Fibroblast of lung (primary cell): ENCODE measurements at regions not wholly inside any gene's neighbourhood (a gene's known extent, or its start where the extent isn't known, plus 50 kb on each side); places are given as distances from the start of the nearest gene placed in this dataset.
"Not testable (repeated sequence)": the region's sequence is repeated elsewhere in the genome, so short reads cannot be mapped to it uniquely, and the experiment has no call there.

Source experiments
- DNase-seq, 2 donors: peaks; one replicate each; pipeline versions ENCODE4 v3.0.0 to v3.0.0-alpha.2; 2010; ENCODE audit warnings: low read depth in 2 of 2
- H2AFZ ChIP-seq: 2 replicates; pipeline ENCODE4 v1.5.1; 2012; ENCODE audit warnings: low read length, control low read depth, inconsistent platforms
- H3K27ac ChIP-seq: 2 replicates; pipeline ENCODE4 v1.5.1; 2011; ENCODE audit warnings: low read length, control low read depth; ENCODE audit not compliant: insufficient read depth
- H3K27me3 ChIP-seq: 2 replicates; pipeline ENCODE4 v1.5.1; 2011; ENCODE audit warnings: mild to moderate bottlenecking, low read length; ENCODE audit not compliant: control insufficient read depth, insufficient read depth
- H3K36me3 ChIP-seq: 2 replicates; pipeline ENCODE4 v1.5.1; 2011; ENCODE audit warnings: low read length; ENCODE audit not compliant: control insufficient read depth, insufficient read depth
- H3K4me1 ChIP-seq: 2 replicates; pipeline ENCODE4 v1.5.1; 2011; ENCODE audit warnings: low read length; ENCODE audit not compliant: control insufficient read depth, insufficient read depth; ENCODE audit errors: extremely low read depth
- H3K4me2 ChIP-seq: 2 replicates; pipeline ENCODE4 v1.5.1; 2011; ENCODE audit warnings: low read length, control low read depth; ENCODE audit not compliant: insufficient read depth; ENCODE audit errors: extremely low read depth
- H3K4me3 ChIP-seq, 4 experiments: fragments of 200-600 bp in 1 of 4; sonication (generic) in 1 of 4; replicated peaks in 1 of 4; 2 replicates each; pipeline ENCODE4 v1.5.1; 2011 to 2016; ENCODE audit warnings: low read length in 4 of 4, low read depth in 3 of 4, mild to moderate bottlenecking in 3 of 4, control low read depth in 2 of 4, inconsistent platforms in 1 of 4, mixed read lengths in 1 of 4; ENCODE audit not compliant: insufficient read depth in 1 of 4; ENCODE audit errors: control extremely low read depth in 1 of 4
- H3K79me2 ChIP-seq: 2 replicates; pipeline ENCODE4 v1.5.1; 2012; ENCODE audit warnings: mild to moderate bottlenecking, low read length, inconsistent platforms; ENCODE audit not compliant: control insufficient read depth, insufficient read depth
- H3K9ac ChIP-seq: 2 replicates; pipeline ENCODE4 v1.5.1; 2011; ENCODE audit warnings: mild to moderate bottlenecking, low read length, control low read depth; ENCODE audit not compliant: insufficient read depth
- H3K9me3 ChIP-seq: 2 replicates; pipeline ENCODE4 v1.5.1; 2012; ENCODE audit warnings: low read depth, low read length; ENCODE audit not compliant: control insufficient read depth, insufficient read depth
- H4K20me1 ChIP-seq: 2 replicates; pipeline ENCODE4 v1.5.1; 2011; ENCODE audit warnings: low read length; ENCODE audit not compliant: control insufficient read depth, insufficient read depth; ENCODE audit errors: extremely low read depth
- EZH2 ChIP-seq: IDR thresholded peaks from 2 replicates; pipeline ENCODE4 v1.5.1; 2012; ENCODE audit warnings: low read length, control low read depth, mild to moderate bottlenecking; ENCODE audit errors: missing control alignments
- TF ChIP-seq, protein P1 (sequence below), 2 donors: IDR thresholded peaks in 1 of 2; conservative IDR thresholded peaks in 1 of 2; 1 replicate in 1 of 2; 2 replicates in 1 of 2; pipeline ENCODE4 v1.5.1; 2011 to 2012; ENCODE audit warnings: low read length in 2 of 2, control low read depth in 1 of 2, inconsistent platforms in 1 of 2, low read depth in 1 of 2, mild to moderate bottlenecking in 1 of 2

DNA sequence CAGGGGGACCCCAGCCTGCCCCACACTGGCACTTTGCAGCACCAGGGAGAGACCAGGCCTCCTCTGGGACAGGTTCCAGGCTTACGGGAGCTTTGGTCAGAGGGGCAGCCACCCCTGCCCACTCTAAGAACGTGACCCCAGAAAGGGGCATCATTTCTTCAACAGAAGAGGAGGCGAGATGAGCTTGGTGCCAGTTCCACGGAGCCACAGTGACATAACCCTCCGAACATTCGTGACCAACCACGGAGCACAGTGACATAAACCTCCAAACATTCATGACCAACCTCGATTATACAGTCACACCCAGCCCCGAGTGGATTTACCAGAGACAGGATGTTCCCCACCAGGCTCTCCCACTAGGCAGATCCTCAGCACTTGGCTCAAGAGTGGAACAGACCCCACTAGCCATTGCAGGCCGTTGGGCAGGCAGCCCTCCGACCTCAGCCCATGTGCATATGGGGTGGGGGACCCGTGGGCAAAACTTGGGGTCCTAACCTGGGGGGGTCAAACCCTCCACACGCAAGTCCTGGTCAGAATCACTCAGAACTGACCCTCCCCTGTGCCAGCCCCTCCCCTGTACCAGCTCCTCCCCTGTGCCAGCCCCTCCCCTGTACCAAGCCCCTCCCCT, 112.9 kb downstream of the METRNL start:
- no peak overlapping the region for H3K27ac ChIP-seq
- H3K9ac ChIP-seq, result no peak overlapping the region
- no peak overlapping the region for H2AFZ ChIP-seq
- TF ChIP-seq, protein P1, sequence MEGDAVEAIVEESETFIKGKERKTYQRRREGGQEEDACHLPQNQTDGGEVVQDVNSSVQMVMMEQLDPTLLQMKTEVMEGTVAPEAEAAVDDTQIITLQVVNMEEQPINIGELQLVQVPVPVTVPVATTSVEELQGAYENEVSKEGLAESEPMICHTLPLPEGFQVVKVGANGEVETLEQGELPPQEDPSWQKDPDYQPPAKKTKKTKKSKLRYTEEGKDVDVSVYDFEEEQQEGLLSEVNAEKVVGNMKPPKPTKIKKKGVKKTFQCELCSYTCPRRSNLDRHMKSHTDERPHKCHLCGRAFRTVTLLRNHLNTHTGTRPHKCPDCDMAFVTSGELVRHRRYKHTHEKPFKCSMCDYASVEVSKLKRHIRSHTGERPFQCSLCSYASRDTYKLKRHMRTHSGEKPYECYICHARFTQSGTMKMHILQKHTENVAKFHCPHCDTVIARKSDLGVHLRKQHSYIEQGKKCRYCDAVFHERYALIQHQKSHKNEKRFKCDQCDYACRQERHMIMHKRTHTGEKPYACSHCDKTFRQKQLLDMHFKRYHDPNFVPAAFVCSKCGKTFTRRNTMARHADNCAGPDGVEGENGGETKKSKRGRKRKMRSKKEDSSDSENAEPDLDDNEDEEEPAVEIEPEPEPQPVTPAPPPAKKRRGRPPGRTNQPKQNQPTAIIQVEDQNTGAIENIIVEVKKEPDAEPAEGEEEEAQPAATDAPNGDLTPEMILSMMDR (conservative IDR thresholded peaks at IDR 0.05 in 1 of 2, IDR thresholded peaks at IDR 0.05 in 1 of 2; ENCODE audit: low read depth in 1 of 2, low read length in 2 of 2), result no peak
- no peak for TF ChIP-seq EZH2
- no peaks in the 10 kb centered on the region for H3K9me3 ChIP-seq
- no peak overlapping the region for H3K4me3 ChIP-seq
- no peak overlapping the region for H3K4me2 ChIP-seq
- H3K27me3 ChIP-seq, result peaks cover 8% of the 10 kb centered on the region
- peaks cover 19% of the 10 kb centered on the region for H3K4me1 ChIP-seq
- H4K20me1 ChIP-seq, result no peaks in the 10 kb centered on the region
- H3K36me3 ChIP-seq, result no peaks in the 10 kb centered on the region
- DNase-seq, result peak; percentile 44 to 58
- no peaks in the 10 kb centered on the region for H3K79me2 ChIP-seq

DNA sequence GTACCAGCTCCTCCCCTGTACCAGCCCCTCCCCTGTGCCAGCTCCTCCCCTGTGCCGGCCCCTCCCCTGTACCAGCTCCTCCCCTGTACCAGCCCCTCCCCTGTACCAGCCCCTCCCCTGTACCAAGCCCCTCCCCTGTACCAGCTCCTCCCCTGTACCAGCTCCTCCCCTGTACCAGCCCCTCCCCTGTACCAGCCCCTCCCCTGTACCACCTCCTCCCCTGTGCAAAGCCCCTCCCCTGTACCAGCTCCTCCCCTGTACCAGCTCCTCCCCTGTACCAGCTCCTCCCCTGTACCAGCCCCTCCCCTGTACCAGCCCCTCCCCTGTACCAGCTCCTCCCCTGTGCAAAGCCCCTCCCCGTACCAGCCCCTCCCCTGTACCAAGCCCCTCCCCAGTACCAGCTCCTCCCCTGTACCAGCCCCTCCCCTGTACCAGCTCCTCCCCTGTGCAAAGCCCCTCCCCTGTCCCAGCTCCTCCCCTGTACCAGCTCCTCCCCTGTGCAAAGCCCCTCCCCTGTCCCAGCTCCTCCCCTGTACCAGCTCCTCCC, 113.5 kb downstream of the METRNL start:
- H3K9ac ChIP-seq, H2AFZ ChIP-seq, H3K4me2 ChIP-seq, H3K9me3 ChIP-seq, H3K79me2 ChIP-seq, H3K27me3 ChIP-seq, H3K27ac ChIP-seq, H3K36me3 ChIP-seq, DNase-seq, H4K20me1 ChIP-seq, H3K4me3 ChIP-seq: not testable (repeated sequence)
- H3K4me1 ChIP-seq, result peaks cover 19% of the 10 kb centered on the region

DNA sequence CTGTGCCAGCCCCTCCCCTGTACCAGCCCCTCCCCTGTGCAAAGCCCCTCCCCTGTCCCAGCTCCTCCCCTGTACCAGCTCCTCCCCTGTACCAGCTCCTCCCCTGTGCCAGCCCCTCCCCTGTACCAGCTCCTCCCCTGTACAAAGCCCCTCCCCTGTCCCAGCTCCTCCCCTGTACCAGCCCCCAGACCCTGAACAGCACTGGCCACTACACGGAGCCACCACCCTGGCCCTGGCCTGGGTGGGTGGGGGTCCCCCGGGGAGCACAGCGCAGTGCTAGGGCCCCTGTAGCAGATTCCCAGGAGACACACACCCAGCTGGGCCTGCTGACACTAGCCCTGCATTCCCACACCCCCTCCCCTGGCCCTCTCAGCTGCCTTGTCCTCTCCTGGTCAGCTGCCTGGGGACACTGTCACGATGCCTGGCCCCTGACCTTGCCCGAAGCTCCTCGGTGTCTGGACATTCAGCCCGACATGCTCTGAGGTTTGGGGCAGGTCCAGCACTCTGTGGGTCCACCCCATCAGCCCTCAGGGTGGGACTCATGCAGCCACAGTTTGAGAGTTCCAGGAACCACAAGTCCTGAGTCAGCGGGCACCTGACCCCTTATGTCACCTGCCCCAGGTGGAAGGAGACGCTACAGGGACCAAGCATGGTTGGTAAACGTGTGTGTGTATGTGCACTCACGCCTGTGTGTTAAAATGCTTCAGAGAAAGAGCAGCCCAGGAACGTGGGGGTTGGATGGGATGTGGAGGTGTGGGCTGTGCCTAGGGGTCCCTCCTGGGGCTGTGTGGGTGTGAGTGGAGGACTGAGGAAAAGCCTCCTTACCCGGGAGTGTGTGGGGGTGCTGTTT, 114.2 kb downstream of the METRNL start:
- no peak overlapping the region for H3K27ac ChIP-seq

More for the DNA sequence above, 114.2 kb downstream of the METRNL start:
- TF ChIP-seq, protein P1 (conservative IDR thresholded peaks at IDR 0.05 in 1 of 2, IDR thresholded peaks at IDR 0.05 in 1 of 2; ENCODE audit: low read depth in 1 of 2, low read length in 2 of 2), result no peak
- TF ChIP-seq EZH2, result no peak
- no peaks in the 10 kb centered on the region for H3K9me3 ChIP-seq
- H2AFZ ChIP-seq, result no peak overlapping the region
- H3K4me2 ChIP-seq, result no peak overlapping the region
- H3K36me3 ChIP-seq, result no peaks in the 10 kb centered on the region
- H3K4me1 ChIP-seq, result peaks cover 19% of the 10 kb centered on the region
- no peak overlapping the region for H3K9ac ChIP-seq
- no peak overlapping the region for H3K4me3 ChIP-seq
- peaks cover 6% of the 10 kb centered on the region for H3K27me3 ChIP-seq
- DNase-seq, result peak in 1 of 2 donors; percentile 56
- H4K20me1 ChIP-seq, result no peaks in the 10 kb centered on the region
- H3K79me2 ChIP-seq, result no peaks in the 10 kb centered on the region
